GM13977 (cell line): ENCODE measurements at regions not wholly inside any gene's neighbourhood (a gene's known extent, or its start where the extent isn't known, plus 50 kb on each side); places are given as distances from the start of the nearest gene placed in this dataset.

Experiments used
- DNase-seq: peaks from one replicate; pipeline ENCODE4 v3.0.0; 2012; ENCODE audit warnings: low spot score
- CTCF ChIP-seq: IDR thresholded peaks from 2 replicates; pipeline ENCODE4 v1.5.1; 2012; ENCODE audit warnings: mild to moderate bottlenecking, control low read depth; ENCODE audit not compliant: insufficient read depth; ENCODE audit errors: extremely low read depth, missing control alignments
- in situ Hi-C: fragments of 300-500 bp; cut with MboI; formaldehyde crosslinking; loops from one replicate; pipeline ENCODE4 v1.12.0; 2022; ENCODE audit warnings: low sequenced_read_pairs, low pct_unique_long_range_greater_than_20kb, mixed read lengths, inconsistent platforms; ENCODE audit not compliant: unreplicated experiment

- TF ChIP-seq CTCF: no peak
- in situ Hi-C loops: no loop called here
- DNase-seq: no peak
Measured at GRCh38 chr14:94904636-94905035, 134.7 kb upstream of the GSC start.

DNA sequence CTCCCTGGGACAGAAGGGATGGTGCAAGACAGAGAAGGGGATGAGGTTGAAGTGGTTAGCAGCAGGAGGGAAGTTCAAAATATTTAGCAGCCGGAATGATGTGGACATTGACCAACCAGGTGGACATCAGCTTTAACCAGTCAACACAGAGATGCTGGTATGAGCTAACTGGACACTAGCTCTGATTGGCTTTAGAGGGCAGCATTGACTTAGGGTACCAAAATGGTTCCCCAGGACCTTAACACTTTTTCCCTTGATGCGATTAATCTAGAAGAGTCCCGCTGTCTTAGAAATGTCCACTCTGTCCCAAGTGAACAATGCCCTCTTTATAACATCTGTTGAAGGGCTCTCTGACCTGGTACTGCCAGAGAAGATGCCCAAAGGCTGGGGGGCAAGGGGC is 134.0 kb upstream of the GSC start:
- no peak for TF ChIP-seq CTCF
- in situ Hi-C loops: no loop called here
- DNase-seq: no peak

DNA sequence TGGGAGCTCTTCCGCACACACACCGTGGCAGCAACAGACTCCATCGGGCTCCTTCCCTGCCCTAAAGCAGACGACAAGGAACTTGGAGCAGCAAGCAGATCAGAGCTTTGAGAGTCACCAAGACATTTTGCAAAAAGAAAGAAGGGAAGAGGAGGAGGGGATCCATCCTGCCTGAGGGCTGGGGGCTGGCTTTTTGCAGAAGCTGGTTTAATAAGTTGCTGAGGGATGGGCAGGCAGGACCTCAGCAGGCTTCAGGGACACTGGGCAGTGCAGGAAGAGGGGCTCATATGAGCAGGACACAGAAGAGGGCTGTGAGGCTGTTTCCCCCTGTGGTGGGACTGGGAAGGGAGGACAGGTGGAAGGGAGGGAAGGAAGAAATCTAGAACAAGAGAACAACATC is 133.4 kb upstream of the GSC start:
- no peak for DNase-seq
- no peak for TF ChIP-seq CTCF
- in situ Hi-C loops: no loop called here

GRCh38 chr14:94897561-94897960 is 127.6 kb upstream of the GSC start:
- in situ Hi-C loops: no loop called here
- no peak for TF ChIP-seq CTCF
- DNase-seq: no peak

GRCh38 chr14:94897082-94897481 is 127.2 kb upstream of the GSC start:
- DNase-seq: no peak
- in situ Hi-C loops: no loop called here
- no peak for TF ChIP-seq CTCF

DNA sequence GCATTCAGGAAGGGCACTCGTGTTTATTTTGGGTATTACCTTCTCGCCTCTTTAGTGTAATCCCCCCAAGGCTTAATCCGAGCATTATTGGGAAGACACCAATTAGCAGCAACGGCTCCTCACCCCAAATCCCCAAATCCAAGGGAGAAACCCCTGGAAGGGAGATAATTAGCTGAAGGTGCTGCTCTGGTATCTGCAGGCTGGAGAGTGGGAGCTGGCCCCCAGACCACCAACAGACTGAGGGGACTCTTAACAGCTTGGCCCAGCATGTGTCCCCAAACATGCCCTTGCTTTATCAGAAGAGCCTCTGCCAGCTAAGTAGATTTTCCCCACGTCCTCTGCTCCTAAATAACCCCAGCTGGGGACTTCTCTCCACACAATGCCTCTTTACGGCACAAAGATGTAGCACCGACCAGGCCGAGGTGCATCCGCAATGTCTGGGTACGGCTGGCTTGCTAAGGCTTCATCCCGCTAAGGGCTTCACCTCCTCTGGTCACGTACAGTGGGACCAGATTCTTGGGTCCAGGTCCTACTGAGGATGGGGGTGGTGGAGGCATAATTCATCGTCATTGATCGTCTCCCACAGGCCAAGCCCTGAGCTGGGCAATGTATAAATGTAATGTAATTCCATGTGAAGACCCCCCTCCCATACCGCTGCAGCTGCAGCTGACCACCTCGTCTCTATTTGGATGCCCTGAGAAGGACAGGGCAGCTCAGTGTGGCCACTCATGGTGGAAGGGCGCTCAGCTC is 123.7 kb upstream of the GSC start:
- in situ Hi-C loops: no loop called here
- no peak for DNase-seq

More for the DNA sequence above, 123.7 kb upstream of the GSC start:
- TF ChIP-seq CTCF: no peak
